ENCODE measurements at regions not wholly inside any gene's neighbourhood (a gene's known extent, or its start where the extent isn't known, plus 50 kb on each side); places are given as distances from the start of the nearest gene placed in this dataset.

- no peak overlapping the region for H3K9ac ChIP-seq (ENCODE audit: low read depth, low read length)
- H3K4me1 ChIP-seq (ENCODE audit: insufficient read depth, low read length), result no peaks in the 10 kb centered on the region
- no peaks in the 10 kb centered on the region for H3K9me3 ChIP-seq (ENCODE audit: insufficient read depth, low read length, severe bottlenecking)
- no peak overlapping the region for H2AFZ ChIP-seq (ENCODE audit: low read depth, low read length)
- no peak overlapping the region for H3K4me3 ChIP-seq (ENCODE audit: low read depth in 1 of 2, low read length in 2 of 2)
- ATAC-seq (ENCODE audit: insufficient read depth, low read depth) (no peak), DNase-seq (no peak)
- H3K27ac ChIP-seq (ENCODE audit: low read length), result no peak overlapping the region
- H3K79me2 ChIP-seq (ENCODE audit: insufficient read depth, low read length), result no peaks in the 10 kb centered on the region
- H4K20me1 ChIP-seq (ENCODE audit: insufficient read depth, low read length), result no peaks in the 10 kb centered on the region
- TF ChIP-seq, protein P1, sequence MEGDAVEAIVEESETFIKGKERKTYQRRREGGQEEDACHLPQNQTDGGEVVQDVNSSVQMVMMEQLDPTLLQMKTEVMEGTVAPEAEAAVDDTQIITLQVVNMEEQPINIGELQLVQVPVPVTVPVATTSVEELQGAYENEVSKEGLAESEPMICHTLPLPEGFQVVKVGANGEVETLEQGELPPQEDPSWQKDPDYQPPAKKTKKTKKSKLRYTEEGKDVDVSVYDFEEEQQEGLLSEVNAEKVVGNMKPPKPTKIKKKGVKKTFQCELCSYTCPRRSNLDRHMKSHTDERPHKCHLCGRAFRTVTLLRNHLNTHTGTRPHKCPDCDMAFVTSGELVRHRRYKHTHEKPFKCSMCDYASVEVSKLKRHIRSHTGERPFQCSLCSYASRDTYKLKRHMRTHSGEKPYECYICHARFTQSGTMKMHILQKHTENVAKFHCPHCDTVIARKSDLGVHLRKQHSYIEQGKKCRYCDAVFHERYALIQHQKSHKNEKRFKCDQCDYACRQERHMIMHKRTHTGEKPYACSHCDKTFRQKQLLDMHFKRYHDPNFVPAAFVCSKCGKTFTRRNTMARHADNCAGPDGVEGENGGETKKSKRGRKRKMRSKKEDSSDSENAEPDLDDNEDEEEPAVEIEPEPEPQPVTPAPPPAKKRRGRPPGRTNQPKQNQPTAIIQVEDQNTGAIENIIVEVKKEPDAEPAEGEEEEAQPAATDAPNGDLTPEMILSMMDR (IDR thresholded peaks at IDR 0.05; ENCODE audit: borderline replicate concordance, extremely low read depth, low read length, poor library complexity, severe bottlenecking), result no peak
- no peak for TF ChIP-seq EZH2 (IDR thresholded peaks at IDR 0.05; ENCODE audit: borderline replicate concordance, low read depth, low read length, severe bottlenecking)
- no peak overlapping the region for H3K4me2 ChIP-seq (ENCODE audit: insufficient read depth, low read length)
- H3K36me3 ChIP-seq (ENCODE audit: insufficient read depth, low read length), result no peaks in the 10 kb centered on the region
- peaks cover 24% of the 10 kb centered on the region for H3K27me3 ChIP-seq (ENCODE audit: insufficient read depth, low read length, poor library complexity)
These were observed 260.6 kb downstream of the ERMARD start for GRCh38 chr6:170012037-170012330.

DNA sequence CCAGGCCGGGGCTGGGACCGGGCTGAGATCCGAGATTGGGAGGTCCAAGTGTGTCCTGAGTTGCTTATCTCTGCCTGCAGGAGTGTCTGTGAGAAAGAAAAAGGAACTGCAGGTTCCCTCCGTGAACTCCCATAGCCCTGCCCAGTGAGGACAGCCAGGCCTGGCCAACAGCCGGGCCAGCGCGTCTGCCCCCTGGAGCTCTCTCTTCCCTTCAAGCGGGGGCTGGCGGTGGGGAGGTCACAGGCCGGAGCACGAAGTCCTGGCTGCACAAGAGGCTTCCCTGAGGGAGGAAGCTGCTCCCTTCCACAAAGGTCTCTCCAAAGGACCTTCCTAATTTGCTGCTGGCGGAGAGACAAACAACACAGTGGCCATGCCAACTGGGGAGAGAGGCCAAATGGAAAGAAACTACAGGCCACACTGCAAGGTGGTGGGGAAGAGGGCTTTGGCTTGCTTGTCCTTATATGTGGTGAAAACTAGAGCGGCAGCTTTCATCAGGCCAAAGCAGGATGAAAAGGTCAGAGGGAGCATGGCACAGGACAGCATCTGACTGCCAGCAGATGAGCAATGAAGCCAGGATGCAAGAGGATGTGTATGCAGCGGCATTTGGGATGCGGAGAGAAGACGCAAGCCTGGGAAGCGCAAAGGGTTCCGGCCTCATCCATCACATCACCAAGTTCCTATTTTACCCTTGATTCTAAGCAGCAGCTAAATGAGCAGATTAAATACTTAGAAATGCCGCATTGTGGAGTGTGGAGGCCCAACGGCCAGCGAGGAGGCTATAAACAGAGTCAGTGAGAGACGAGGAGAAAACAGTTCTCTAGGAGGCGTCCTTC is 260.0 kb downstream of the ERMARD start:
- Histone ChIP-seq H3K4me1 (ENCODE audit: insufficient read depth, low read length) (no peaks in the 10 kb centered on the region), H4K20me1 (ENCODE audit: insufficient read depth, low read length) (no peaks in the 10 kb centered on the region), H3K27me3 (ENCODE audit: insufficient read depth, low read length, poor library complexity) (peaks cover 23% of the 10 kb centered on the region), H3K9me3 (ENCODE audit: insufficient read depth, low read length, severe bottlenecking) (no peaks in the 10 kb centered on the region), H3K79me2 (ENCODE audit: insufficient read depth, low read length) (no peaks in the 10 kb centered on the region), H3K4me3 (ENCODE audit: low read depth in 1 of 2, low read length in 2 of 2) (no peak overlapping the region), H3K36me3 (ENCODE audit: insufficient read depth, low read length) (no peaks in the 10 kb centered on the region), H3K4me2 (ENCODE audit: insufficient read depth, low read length) (no peak overlapping the region), H3K27ac (ENCODE audit: low read length) (no peak overlapping the region), H2AFZ (ENCODE audit: low read depth, low read length) (no peak overlapping the region), H3K9ac (ENCODE audit: low read depth, low read length) (no peak overlapping the region)
- no peak for ATAC-seq (ENCODE audit: insufficient read depth, low read depth)
- TF ChIP-seq EZH2 (IDR thresholded peaks at IDR 0.05; ENCODE audit: borderline replicate concordance, low read depth, low read length, severe bottlenecking), result no peak
- DNase-seq, result no peak

GRCh38 chr6:170010665-170011203 is 259.3 kb downstream of the ERMARD start:
- Histone ChIP-seq H3K27ac (ENCODE audit: low read length) (no peak overlapping the region), H2AFZ (ENCODE audit: low read depth, low read length) (no peak overlapping the region)

GRCh38 chr6:170008294-170008785 is 256.9 kb downstream of the ERMARD start:
- no peaks in the 10 kb centered on the region for H3K4me1 ChIP-seq (ENCODE audit: insufficient read depth, low read length)
- peaks cover 8% of the 10 kb centered on the region for H3K27me3 ChIP-seq (ENCODE audit: insufficient read depth, low read length, poor library complexity)
- no peak overlapping the region for H3K9ac ChIP-seq (ENCODE audit: low read depth, low read length)
- no peak overlapping the region for H3K4me2 ChIP-seq (ENCODE audit: insufficient read depth, low read length)
- TF ChIP-seq, protein P1 (IDR thresholded peaks at IDR 0.05; ENCODE audit: borderline replicate concordance, extremely low read depth, low read length, poor library complexity, severe bottlenecking), result no peak
- TF ChIP-seq EZH2 (IDR thresholded peaks at IDR 0.05; ENCODE audit: borderline replicate concordance, low read depth, low read length, severe bottlenecking), result no peak
- H3K36me3 ChIP-seq (ENCODE audit: insufficient read depth, low read length), result no peaks in the 10 kb centered on the region
- DNase-seq (no peak), ATAC-seq (ENCODE audit: insufficient read depth, low read depth) (no peak)
- no peak overlapping the region for H2AFZ ChIP-seq (ENCODE audit: low read depth, low read length)
- H3K9me3 ChIP-seq (ENCODE audit: insufficient read depth, low read length, severe bottlenecking), result peaks cover 14% of the 10 kb centered on the region
- H4K20me1 ChIP-seq (ENCODE audit: insufficient read depth, low read length), result no peaks in the 10 kb centered on the region
- H3K4me3 ChIP-seq (ENCODE audit: low read depth in 1 of 2, low read length in 2 of 2), result no peak overlapping the region
- H3K27ac ChIP-seq (ENCODE audit: low read length), result no peak overlapping the region
- H3K79me2 ChIP-seq (ENCODE audit: insufficient read depth, low read length), result no peaks in the 10 kb centered on the region

More at GRCh38 chr6:170010665-170011203, 259.3 kb downstream of the ERMARD start:
- Histone ChIP-seq H3K9me3 (ENCODE audit: insufficient read depth, low read length, severe bottlenecking) (no peaks in the 10 kb centered on the region), H3K36me3 (ENCODE audit: insufficient read depth, low read length) (no peaks in the 10 kb centered on the region), H3K9ac (ENCODE audit: low read depth, low read length) (no peak overlapping the region), H3K4me1 (ENCODE audit: insufficient read depth, low read length) (no peaks in the 10 kb centered on the region), H3K79me2 (ENCODE audit: insufficient read depth, low read length) (no peaks in the 10 kb centered on the region), H3K4me3 (ENCODE audit: low read depth in 1 of 2, low read length in 2 of 2) (no peak overlapping the region), H4K20me1 (ENCODE audit: insufficient read depth, low read length) (no peaks in the 10 kb centered on the region), H3K27me3 (ENCODE audit: insufficient read depth, low read length, poor library complexity) (peaks cover 21% of the 10 kb centered on the region), H3K4me2 (ENCODE audit: insufficient read depth, low read length) (no peak overlapping the region)
- ATAC-seq (ENCODE audit: insufficient read depth, low read depth) (no peak), DNase-seq (no peak)
- no peak for TF ChIP-seq EZH2 (IDR thresholded peaks at IDR 0.05; ENCODE audit: borderline replicate concordance, low read depth, low read length, severe bottlenecking)
- TF ChIP-seq, protein P1 (IDR thresholded peaks at IDR 0.05; ENCODE audit: borderline replicate concordance, extremely low read depth, low read length, poor library complexity, severe bottlenecking), result no peak

Data from DND-41 (cell line).